Mucosa of gallbladder (tissue), 1 donor: ENCODE measurements at regions not wholly inside any gene's neighbourhood (a gene's known extent, or its start where the extent isn't known, plus 50 kb on each side); places are given as distances from the start of the nearest gene placed in this dataset.
A peak's percentile ranks its signal among the peaks of the same experiment; 100 is the strongest.
"Not testable (repeated sequence)": the region's sequence is repeated elsewhere in the genome, so short reads cannot be mapped to it uniquely, and the experiment has no call there.

Experiments used
- DNase-seq: peaks from one replicate; pipeline ENCODE4 v3.0.0-alpha.2; 2020; ENCODE audit warnings: low spot score
- donor health status: DM: no; HTN: no; CAD: no.

- DNase-seq, result no peak
These were observed 712.7 kb upstream of the FAM98A start for GRCh38 chr2:34311816-34312215.

GRCh38 chr2:34308140-34308539, 709.0 kb upstream of the FAM98A start:
- DNase-seq, result no peak

- DNase-seq, result no peak
These were observed 708.5 kb upstream of the FAM98A start for GRCh38 chr2:34307636-34308035.

GRCh38 chr2:34306745-34307144, 707.6 kb upstream of the FAM98A start:
- DNase-seq, result no peak

- no peak for DNase-seq
These were observed 706.5 kb upstream of the FAM98A start for GRCh38 chr2:34305587-34305986.

GRCh38 chr2:34294961-34295360, 695.9 kb upstream of the FAM98A start:
- no peak for DNase-seq

- no peak for DNase-seq
These were observed 692.0 kb upstream of the FAM98A start for GRCh38 chr2:34291076-34291475.

GRCh38 chr2:34288016-34288415, 688.9 kb upstream of the FAM98A start:
- DNase-seq, result no peak

GRCh38 chr2:34280606-34281005, 681.5 kb upstream of the FAM98A start:
- no peak for DNase-seq

- no peak for DNase-seq
These were observed 668.0 kb upstream of the FAM98A start for GRCh38 chr2:34266908-34267697.

GRCh38 chr2:34261701-34262100, 662.6 kb upstream of the FAM98A start:
- DNase-seq, result no peak

GRCh38 chr2:34254272-34254878, 655.3 kb upstream of the FAM98A start:
- no peak for DNase-seq

GRCh38 chr2:34252111-34252510, 653.0 kb upstream of the FAM98A start:
- DNase-seq, result no peak

- no peak for DNase-seq
These were observed 652.5 kb upstream of the FAM98A start for GRCh38 chr2:34251578-34251977.

- no peak for DNase-seq
These were observed 645.1 kb upstream of the FAM98A start for GRCh38 chr2:34244195-34244594.

- DNase-seq, result peak; percentile 59
These were observed 643.6 kb upstream of the FAM98A start for GRCh38 chr2:34242763-34243123.

- DNase-seq, result no peak
These were observed 643.0 kb upstream of the FAM98A start for GRCh38 chr2:34241905-34242762.

- no peak for DNase-seq
These were observed 640.4 kb upstream of the FAM98A start for GRCh38 chr2:34239511-34239910.

GRCh38 chr2:34234823-34235222, 635.7 kb upstream of the FAM98A start:
- DNase-seq, result no peak

- no peak for DNase-seq
These were observed 630.9 kb upstream of the FAM98A start for GRCh38 chr2:34229998-34230397.

- no peak for DNase-seq
These were observed 616.1 kb upstream of the FAM98A start for GRCh38 chr2:34215174-34215573.

- DNase-seq, result not testable (repeated sequence)
These were observed 611.3 kb upstream of the FAM98A start for GRCh38 chr2:34210382-34210781.

GRCh38 chr2:34204560-34204959, 605.5 kb upstream of the FAM98A start:
- DNase-seq, result no peak
